Tibial nerve (tissue), 4 donors: ENCODE measurements at regions not wholly inside any gene's neighbourhood (a gene's known extent, or its start where the extent isn't known, plus 50 kb on each side); places are given as distances from the start of the nearest gene placed in this dataset.

ENCODE experiments used
- DNase-seq, 2 donors: peaks; one replicate each; pipeline ENCODE4 v3.0.0-alpha.2; 2019; ENCODE audit warnings: low spot score in 2 of 2
- H3K27ac ChIP-seq, 4 donors: fragments of 200-600 bp; sonication (generic) in 3 of 4; one replicate each; pipeline ENCODE4 v1.5.1; 2017 to 2019; ENCODE audit warnings: mild to moderate bottlenecking in 1 of 4
- H3K27me3 ChIP-seq, 2 donors: fragments of 200-600 bp; sonication (generic) in 1 of 2; one replicate each; pipeline versions ENCODE4 v1.5.1 to v1.6.0; 2017 to 2019
- H3K36me3 ChIP-seq, 3 donors: fragments of 200-600 bp; sonication (generic); one replicate each; pipeline ENCODE4 v1.5.1; 2018 to 2019
- H3K4me1 ChIP-seq, 4 donors: fragments of 200-600 bp; sonication (generic) in 3 of 4; one replicate each; pipeline ENCODE4 v1.5.1; 2017 to 2019
- H3K4me3 ChIP-seq, 4 donors: fragments of 200-600 bp; sonication (generic) in 3 of 4; one replicate each; pipeline ENCODE4 v1.5.1; 2017 to 2019; ENCODE audit warnings: mild to moderate bottlenecking in 1 of 4, moderate library complexity in 1 of 4
- H3K9me3 ChIP-seq, 4 donors: fragments of 200-600 bp; sonication (generic) in 3 of 4; one replicate each; pipeline ENCODE4 v1.5.1; 2017 to 2019
- CTCF ChIP-seq, 5 experiments: fragments of 200-600 bp in 3 of 5; fragments of 450-650 bp in 2 of 5; sonication (generic) in 3 of 5; IDR thresholded peaks; one replicate each; pipeline ENCODE4 v1.5.1; 2016 to 2019; ENCODE audit warnings: antibody characterized with exemption in 5 of 5, mild to moderate bottlenecking in 3 of 5, moderate library complexity in 2 of 5
- EP300 ChIP-seq, 2 donors: sonication (generic); formaldehyde crosslinking; IDR thresholded peaks; one replicate each; pipeline ENCODE4 v1.6.1; 2017; ENCODE audit warnings: antibody characterized with exemption in 2 of 2, mild to moderate bottlenecking in 1 of 2
- POLR2A ChIP-seq, 2 donors: fragments of 450-650 bp; IDR thresholded peaks; one replicate each; pipeline ENCODE4 v1.6.1; 2017; ENCODE audit warnings: antibody characterized with exemption in 2 of 2, mild to moderate bottlenecking in 2 of 2, moderate library complexity in 2 of 2
- WGBS, 2 donors: methylation state at CpG; one replicate each; pipeline ENCODE4 v1.1.5; 2018; 5-methylcytosine and 5-hydroxymethylcytosine counted together

DNA sequence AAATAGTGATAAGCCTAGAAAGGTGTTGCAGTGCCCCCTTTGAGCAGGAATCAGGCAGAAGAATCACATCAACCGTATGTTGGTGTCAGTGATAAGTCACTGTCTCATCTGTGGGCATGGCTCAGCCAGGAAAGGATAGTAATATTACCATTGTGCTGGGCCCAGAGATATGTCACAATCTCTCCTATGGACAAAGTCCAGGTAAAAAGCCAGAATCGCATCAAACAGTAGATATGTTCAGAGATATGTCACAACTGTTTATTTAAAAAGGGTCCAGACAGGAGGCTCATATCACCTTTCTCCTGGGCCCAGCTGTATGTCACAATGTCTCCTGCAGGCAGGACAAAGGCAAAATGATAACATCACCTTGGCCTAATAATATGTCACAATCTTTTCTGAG is 241.4 kb downstream of the RPS4Y2 start:
- Histone ChIP-seq H3K9me3 (no peaks in the 10 kb centered on the region), H3K36me3 (no peaks in the 10 kb centered on the region), H3K27me3 (no peaks in the 10 kb centered on the region), H3K4me1 (no peaks in the 10 kb centered on the region), H3K27ac (no peak overlapping the region), H3K4me3 (no peak overlapping the region)
- 61% methylated on average over 2 of the region's 2 CpGs; no CpG with 5 or more reads in 1 of the 2 donors for WGBS, 2 donors
- DNase-seq, result no peak
- no peak for TF ChIP-seq POLR2A (IDR thresholded peaks at IDR 0.05)

- no peak overlapping the region for H3K4me3 ChIP-seq
- H3K9me3 ChIP-seq, result no peaks in the 10 kb centered on the region
- no peak for DNase-seq
- H3K27me3 ChIP-seq, result no peaks in the 10 kb centered on the region
- no peak for TF ChIP-seq POLR2A (IDR thresholded peaks at IDR 0.05)
- H3K36me3 ChIP-seq, result no peaks in the 10 kb centered on the region
- H3K4me1 ChIP-seq, result no peaks in the 10 kb centered on the region
- no peak overlapping the region for H3K27ac ChIP-seq
Measured at GRCh38 chrY:20998016-20998415, 242.1 kb downstream of the RPS4Y2 start.

DNA sequence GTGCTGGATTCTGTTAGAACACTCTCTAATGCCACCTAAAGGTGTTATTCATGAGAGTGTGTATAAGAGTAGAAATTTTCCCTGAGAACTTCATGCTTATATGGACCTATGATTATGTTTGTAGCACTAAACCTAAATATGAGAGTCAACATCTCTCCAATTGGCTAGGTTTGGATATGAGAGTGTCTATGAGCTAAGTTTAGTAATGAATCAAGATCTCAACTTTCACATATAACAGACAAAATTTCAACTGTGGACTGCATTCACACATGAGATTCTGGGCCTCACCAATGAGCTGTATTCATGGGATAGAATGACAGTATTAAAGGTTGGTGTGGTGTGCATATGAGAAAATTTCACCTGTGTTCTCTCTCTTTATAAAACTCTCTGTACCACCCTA is 242.6 kb downstream of the RPS4Y2 start:
- TF ChIP-seq CTCF (IDR thresholded peaks at IDR 0.05), result no peak
- TF ChIP-seq EP300 (IDR thresholded peaks at IDR 0.05), result no peak
- TF ChIP-seq POLR2A (IDR thresholded peaks at IDR 0.05), result no peak
- Histone ChIP-seq H3K4me3 (no peak overlapping the region), H3K27me3 (no peaks in the 10 kb centered on the region), H3K9me3 (no peaks in the 10 kb centered on the region), H3K4me1 (no peaks in the 10 kb centered on the region), H3K27ac (no peak overlapping the region), H3K36me3 (no peaks in the 10 kb centered on the region)
- no peak for DNase-seq

DNA sequence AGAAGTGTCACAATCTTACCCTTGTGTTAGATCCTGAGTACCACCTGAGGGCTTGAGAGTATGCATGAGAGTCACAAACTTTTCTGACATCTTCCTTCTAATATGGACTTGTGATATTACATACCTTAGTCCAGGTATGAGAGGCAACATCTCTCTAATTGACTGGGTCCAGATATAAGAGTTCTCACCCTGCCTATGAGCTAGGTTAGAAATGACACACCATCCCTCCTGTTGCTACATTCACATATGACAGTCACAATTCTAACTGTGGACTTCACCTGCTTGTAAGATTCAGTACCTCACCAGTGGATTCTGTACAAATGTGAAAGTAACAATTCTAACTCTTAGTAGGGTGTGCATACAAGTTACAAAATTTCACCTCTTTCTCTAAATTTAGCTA is 245.2 kb downstream of the RPS4Y2 start:
- Histone ChIP-seq H3K27ac (no peak overlapping the region), H3K4me1 (no peaks in the 10 kb centered on the region), H3K4me3 (no peak overlapping the region), H3K36me3 (no peaks in the 10 kb centered on the region), H3K9me3 (no peaks in the 10 kb centered on the region), H3K27me3 (no peaks in the 10 kb centered on the region)
- no peak for DNase-seq
- no peak for TF ChIP-seq EP300 (IDR thresholded peaks at IDR 0.05)
- TF ChIP-seq POLR2A (IDR thresholded peaks at IDR 0.05), result no peak
- TF ChIP-seq CTCF (IDR thresholded peaks at IDR 0.05), result no peak

DNA sequence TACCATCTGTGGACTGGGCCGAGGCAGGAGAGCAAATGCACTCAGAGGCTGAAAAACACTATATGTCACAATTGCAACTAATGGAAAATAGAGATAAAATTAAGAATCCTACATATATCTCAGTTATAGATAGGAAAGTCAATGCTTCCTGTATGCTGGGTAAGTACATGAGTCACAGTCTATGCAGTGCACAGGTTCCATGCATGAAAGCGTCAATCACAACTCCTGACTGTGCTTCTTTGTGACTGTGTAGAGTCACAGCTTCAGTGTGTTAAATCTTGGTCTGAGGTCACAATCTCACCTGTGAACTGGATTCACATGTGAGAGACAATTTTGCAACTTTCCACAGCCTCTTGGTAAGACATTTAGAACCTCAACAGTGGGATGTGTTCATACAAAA is 247.2 kb downstream of the RPS4Y2 start:
- no peak overlapping the region for H3K27ac ChIP-seq
- H3K4me3 ChIP-seq, result no peak overlapping the region
- WGBS, 2 donors, result 75% methylated on average over 2 of the region's 2 CpGs; no CpG with 5 or more reads in 1 of the 2 donors
- H3K36me3 ChIP-seq, result no peaks in the 10 kb centered on the region
- no peaks in the 10 kb centered on the region for H3K9me3 ChIP-seq
- no peak for DNase-seq
- no peaks in the 10 kb centered on the region for H3K4me1 ChIP-seq
- TF ChIP-seq POLR2A (IDR thresholded peaks at IDR 0.05), result no peak
- no peak for TF ChIP-seq EP300 (IDR thresholded peaks at IDR 0.05)
- no peak for TF ChIP-seq CTCF (IDR thresholded peaks at IDR 0.05)
- H3K27me3 ChIP-seq, result no peaks in the 10 kb centered on the region

DNA sequence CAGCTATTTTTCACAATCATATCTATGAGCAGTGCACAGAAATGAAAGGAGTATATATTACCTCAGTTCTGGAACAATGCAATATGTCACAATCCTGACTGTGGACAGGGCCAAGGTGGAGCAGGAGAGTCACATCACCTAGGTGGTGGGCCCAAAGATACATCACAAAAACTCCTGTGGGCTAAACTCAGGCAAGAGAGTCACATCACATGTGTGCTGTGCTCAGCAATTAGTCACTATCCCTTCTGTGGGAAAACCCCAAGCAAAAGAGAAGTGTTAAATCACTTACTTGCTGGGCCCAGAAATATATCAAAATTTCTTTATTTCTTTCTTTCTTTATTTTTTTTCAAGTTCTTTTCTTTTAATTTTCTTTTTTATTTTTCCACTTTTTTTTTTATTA is 249.6 kb downstream of the RPS4Y2 start:
- H3K9me3 ChIP-seq, result no peaks in the 10 kb centered on the region
- no peak for TF ChIP-seq EP300 (IDR thresholded peaks at IDR 0.05)
- no peak for TF ChIP-seq POLR2A (IDR thresholded peaks at IDR 0.05)
- TF ChIP-seq CTCF (IDR thresholded peaks at IDR 0.05), result no peak

More for the DNA sequence above, 249.6 kb downstream of the RPS4Y2 start:
- Histone ChIP-seq H3K4me1 (no peaks in the 10 kb centered on the region), H3K27me3 (no peaks in the 10 kb centered on the region), H3K4me3 (no peak overlapping the region), H3K36me3 (no peaks in the 10 kb centered on the region), H3K27ac (no peak overlapping the region)
- DNase-seq, result no peak
